OCI-LY7 (cell line): ENCODE measurements at regions not wholly inside any gene's neighbourhood (a gene's known extent, or its start where the extent isn't known, plus 50 kb on each side); places are given as distances from the start of the nearest gene placed in this dataset.

Experiments used
- BruUV-seq: library from RNA; stranded (reverse); fragments of 400-500 nt; replicated peaks from 2 replicates; lab custom pipeline; 2021; lab: Mats Ljungman, UMichigan
- CTCF ChIA-PET: fragments of 300-600 bp; sonication (Branson Sonifier 250); formaldehyde crosslinking; loops from one replicate; lab custom pipeline; 2022; ENCODE audit warnings: antibody characterized with exemption; ENCODE audit not compliant: unreplicated experiment; lab: Charles Lee
- POLR2A ChIA-PET: fragments of 300-600 bp; sonication (Branson Sonifier 250); formaldehyde crosslinking; loops from one replicate; lab custom pipeline; 2022; ENCODE audit warnings: antibody characterized with exemption; lab: Charles Lee
- DNase-seq: peaks from one replicate; pipeline ENCODE4 v3.0.0-alpha.2; 2015; ENCODE audit warnings: low spot score
- H2AFZ ChIP-seq: fragments of 200-600 bp; sonication (generic), shearing (Covaris generic); 2 replicates; pipeline ENCODE4 v1.6.1; 2014; ENCODE audit warnings: mild to moderate bottlenecking, antibody characterized with exemption, low read length, moderate library complexity
- H3K27ac ChIP-seq: fragments of 200-600 bp; sonication (generic); 2 replicates; pipeline ENCODE4 v1.5.1; 2014; ENCODE audit warnings: mixed run types, low read depth, mild to moderate bottlenecking, moderate library complexity, low read length, inconsistent platforms; ENCODE audit not compliant: poor library complexity, severe bottlenecking
- H3K36me3 ChIP-seq: fragments of 200-600 bp; sonication (generic); 2 replicates; pipeline ENCODE4 v1.6.1; 2014; ENCODE audit warnings: mild to moderate bottlenecking, antibody characterized with exemption, low read length, moderate library complexity, mixed read lengths; ENCODE audit not compliant: insufficient read depth
- H3K4me1 ChIP-seq: fragments of 200-600 bp; sonication (generic); 2 replicates; pipeline ENCODE4 v1.5.1; 2014; ENCODE audit warnings: mild to moderate bottlenecking, low read length; ENCODE audit not compliant: insufficient read depth, poor library complexity, severe bottlenecking
- H3K4me2 ChIP-seq: fragments of 200-600 bp; sonication (generic); 2 replicates; pipeline ENCODE4 v1.6.1; 2014; ENCODE audit warnings: mild to moderate bottlenecking, low read length
- H3K4me3 ChIP-seq: fragments of 200-600 bp; sonication (generic); 2 replicates; pipeline ENCODE4 v1.5.1; 2014; ENCODE audit warnings: mild to moderate bottlenecking, low read depth, low read length; ENCODE audit not compliant: poor library complexity, severe bottlenecking
- H3K79me2 ChIP-seq: fragments of 200-600 bp; sonication (generic); 2 replicates; pipeline ENCODE4 v1.6.1; 2016; ENCODE audit warnings: low read depth, mild to moderate bottlenecking, low read length, moderate library complexity, mixed read lengths; ENCODE audit not compliant: insufficient read depth
- H3K9me2 ChIP-seq: fragments of 200-600 bp; sonication (generic); 2 replicates; pipeline ENCODE4 v1.6.1; 2016; ENCODE audit warnings: mild to moderate bottlenecking, low read length, mixed read lengths; ENCODE audit not compliant: insufficient read depth
- H3K9me3 ChIP-seq: fragments of 200-600 bp; sonication (generic); 2 replicates; pipeline ENCODE4 v1.6.1; 2014; ENCODE audit warnings: mild to moderate bottlenecking, mixed run types, low read length, mixed read lengths
- H4K20me1 ChIP-seq: fragments of 200-600 bp; sonication (generic); 2 replicates; pipeline ENCODE4 v1.6.1; 2014; ENCODE audit warnings: mild to moderate bottlenecking, antibody characterized with exemption, low read length, moderate library complexity, mixed read lengths; ENCODE audit not compliant: insufficient read depth
- EZH2phosphoT487 ChIP-seq: fragments of 200-600 bp; sonication (generic); IDR thresholded peaks from 2 replicates; pipeline ENCODE4 v1.6.1; 2018; ENCODE audit warnings: low read depth, borderline replicate concordance, mild to moderate bottlenecking, mixed run types, antibody characterized with exemption, low read length, moderate library complexity, mixed read lengths
- intact Hi-C: fragments of 100-400 bp; cut with micrococcal nuclease; formaldehyde crosslinking; loops from one replicate; pipeline ENCODE4 v1.10.0; 2022; ENCODE audit not compliant: unreplicated experiment
- TF ChIP-seq, protein P1 (sequence below): fragments of 200-600 bp; sonication (generic); conservative IDR thresholded peaks from 2 replicates; pipeline ENCODE4 v1.5.1; 2014; ENCODE audit warnings: mild to moderate bottlenecking, antibody characterized with exemption, low read length, moderate library complexity, mixed read lengths

GRCh38 chr1:13943055-13943454, 243.1 kb downstream of the PRDM2 start:
- no peak overlapping the region for H3K4me2 ChIP-seq
- H3K4me3 ChIP-seq: no peak overlapping the region
- H3K79me2 ChIP-seq: no peaks in the 10 kb centered on the region
- H3K4me1 ChIP-seq: no peaks in the 10 kb centered on the region
- no peaks in the 10 kb centered on the region for H4K20me1 ChIP-seq
- POLR2A ChIA-PET: no interaction called here
- TF ChIP-seq, protein P1, sequence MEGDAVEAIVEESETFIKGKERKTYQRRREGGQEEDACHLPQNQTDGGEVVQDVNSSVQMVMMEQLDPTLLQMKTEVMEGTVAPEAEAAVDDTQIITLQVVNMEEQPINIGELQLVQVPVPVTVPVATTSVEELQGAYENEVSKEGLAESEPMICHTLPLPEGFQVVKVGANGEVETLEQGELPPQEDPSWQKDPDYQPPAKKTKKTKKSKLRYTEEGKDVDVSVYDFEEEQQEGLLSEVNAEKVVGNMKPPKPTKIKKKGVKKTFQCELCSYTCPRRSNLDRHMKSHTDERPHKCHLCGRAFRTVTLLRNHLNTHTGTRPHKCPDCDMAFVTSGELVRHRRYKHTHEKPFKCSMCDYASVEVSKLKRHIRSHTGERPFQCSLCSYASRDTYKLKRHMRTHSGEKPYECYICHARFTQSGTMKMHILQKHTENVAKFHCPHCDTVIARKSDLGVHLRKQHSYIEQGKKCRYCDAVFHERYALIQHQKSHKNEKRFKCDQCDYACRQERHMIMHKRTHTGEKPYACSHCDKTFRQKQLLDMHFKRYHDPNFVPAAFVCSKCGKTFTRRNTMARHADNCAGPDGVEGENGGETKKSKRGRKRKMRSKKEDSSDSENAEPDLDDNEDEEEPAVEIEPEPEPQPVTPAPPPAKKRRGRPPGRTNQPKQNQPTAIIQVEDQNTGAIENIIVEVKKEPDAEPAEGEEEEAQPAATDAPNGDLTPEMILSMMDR: no peak
- TF ChIP-seq EZH2phosphoT487: no peak
- no peak overlapping the region for H3K27ac ChIP-seq
- intact Hi-C loops: no loop called here
- no peak for DNase-seq
- H2AFZ ChIP-seq: no peak overlapping the region
- no peaks in the 10 kb centered on the region for H3K9me2 ChIP-seq
- peaks cover 8% of the 10 kb centered on the region for H3K9me3 ChIP-seq
- H3K36me3 ChIP-seq: no peaks in the 10 kb centered on the region
- BruUV-seq: no TSS peak
- CTCF ChIA-PET: no interaction called here

- H3K9me3 ChIP-seq: peaks cover 8% of the 10 kb centered on the region
- no peak for TF ChIP-seq EZH2phosphoT487
- TF ChIP-seq, protein P1: no peak
These were observed 245.9 kb downstream of the PRDM2 start for GRCh38 chr1:13945856-13946255.

DNA sequence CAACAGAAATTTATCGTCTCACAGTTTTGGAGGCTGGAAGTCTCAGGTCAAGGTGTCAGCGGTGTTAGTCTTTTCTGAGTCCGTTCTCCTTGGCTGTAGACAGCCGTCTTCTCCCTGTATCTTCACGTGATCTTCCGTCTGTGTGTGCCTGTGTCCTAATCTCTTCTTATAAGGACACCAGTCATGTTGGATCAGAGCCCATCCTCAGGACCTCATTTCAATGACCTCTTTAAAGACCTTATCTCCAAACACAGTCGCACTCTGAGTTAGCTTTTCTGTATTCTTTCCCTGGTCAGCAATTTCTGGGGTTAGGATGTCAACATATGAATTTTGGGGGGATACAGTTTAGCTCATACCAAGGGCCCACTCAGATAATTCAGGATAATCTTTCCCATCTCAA, 247.7 kb downstream of the PRDM2 start:
- H3K9me2 ChIP-seq: no peaks in the 10 kb centered on the region
- DNase-seq: no peak
- no peak overlapping the region for H3K27ac ChIP-seq
- no peak overlapping the region for H3K4me3 ChIP-seq
- H3K79me2 ChIP-seq: no peaks in the 10 kb centered on the region
- no peak overlapping the region for H3K4me2 ChIP-seq
- intact Hi-C loops: no loop called here
- ChIA-PET POLR2A (no interaction called here), CTCF (no interaction called here)
- H2AFZ ChIP-seq: no peak overlapping the region
- no peaks in the 10 kb centered on the region for H3K4me1 ChIP-seq
- TF ChIP-seq EZH2phosphoT487: no peak
- TF ChIP-seq, protein P1: no peak
- H3K36me3 ChIP-seq: no peaks in the 10 kb centered on the region
- H3K9me3 ChIP-seq: peaks cover 3% of the 10 kb centered on the region
- no TSS peak for BruUV-seq
- H4K20me1 ChIP-seq: no peaks in the 10 kb centered on the region

More at GRCh38 chr1:13945856-13946255, 245.9 kb downstream of the PRDM2 start:
- no peak overlapping the region for H3K4me3 ChIP-seq
- no peaks in the 10 kb centered on the region for H3K9me2 ChIP-seq
- no peaks in the 10 kb centered on the region for H4K20me1 ChIP-seq
- no TSS peak for BruUV-seq
- H3K36me3 ChIP-seq: no peaks in the 10 kb centered on the region
- H3K79me2 ChIP-seq: no peaks in the 10 kb centered on the region
- DNase-seq: no peak
- intact Hi-C loops: no loop called here
- no peak overlapping the region for H3K27ac ChIP-seq
- ChIA-PET CTCF (no interaction called here), POLR2A (no interaction called here)
- H3K4me2 ChIP-seq: no peak overlapping the region
- H2AFZ ChIP-seq: no peak overlapping the region
- H3K4me1 ChIP-seq: no peaks in the 10 kb centered on the region
